Osteoblast (primary cell): ENCODE measurements at regions not wholly inside any gene's neighbourhood (a gene's known extent, or its start where the extent isn't known, plus 50 kb on each side); places are given as distances from the start of the nearest gene placed in this dataset.

ENCODE experiments used
- DNase-seq: peaks from one replicate; pipeline ENCODE4 v3.0.0; 2011; ENCODE audit warnings: low spot score, mixed read lengths; ENCODE audit not compliant: insufficient read length; ENCODE audit errors: missing footprints
- H2AFZ ChIP-seq: 2 replicates; pipeline ENCODE4 v1.6.0; 2011; ENCODE audit warnings: mild to moderate bottlenecking, low read length
- H3K27ac ChIP-seq: 2 replicates; pipeline ENCODE4 v1.5.1; 2011; ENCODE audit warnings: mild to moderate bottlenecking, low read depth, low read length, moderate library complexity
- H3K27me3 ChIP-seq: 2 replicates; pipeline ENCODE4 v1.6.0; 2012; ENCODE audit warnings: mild to moderate bottlenecking, control low read depth, inconsistent platforms, low read length, moderate library complexity; ENCODE audit not compliant: insufficient read depth
- H3K36me3 ChIP-seq: 2 replicates; pipeline ENCODE4 v1.5.1; 2011; ENCODE audit warnings: mild to moderate bottlenecking, low read length, control low read depth, moderate library complexity; ENCODE audit not compliant: insufficient read depth
- H3K4me1 ChIP-seq: 2 replicates; pipeline ENCODE4 v1.5.1; 2011; ENCODE audit warnings: mild to moderate bottlenecking, low read length, control low read depth, moderate library complexity; ENCODE audit not compliant: insufficient read depth
- H3K4me2 ChIP-seq: 2 replicates; pipeline ENCODE4 v1.6.0; 2011; ENCODE audit warnings: mild to moderate bottlenecking, low read length; ENCODE audit not compliant: insufficient read depth
- H3K4me3 ChIP-seq: fragments of 200-600 bp; sonication (generic); 3 replicates; pipeline ENCODE4 v1.5.1; 2012; ENCODE audit warnings: mild to moderate bottlenecking, low read length, inconsistent platforms; ENCODE audit not compliant: insufficient read depth
- H3K79me2 ChIP-seq: 2 replicates; pipeline ENCODE4 v1.6.0; 2012; ENCODE audit warnings: mild to moderate bottlenecking, low read length, control low read depth, inconsistent platforms; ENCODE audit not compliant: insufficient read depth
- H3K9me3 ChIP-seq: 2 replicates; pipeline ENCODE4 v1.5.1; 2011; ENCODE audit warnings: low read depth, low read length, control low read depth
- H4K20me1 ChIP-seq: 2 replicates; pipeline ENCODE4 v1.6.0; 2012; ENCODE audit warnings: mild to moderate bottlenecking, low read length, control low read depth; ENCODE audit not compliant: insufficient read depth
- CTCF ChIP-seq: IDR thresholded peaks from 2 replicates; pipeline ENCODE4 v1.5.1; 2011; ENCODE audit warnings: mild to moderate bottlenecking, low read depth, low read length, moderate library complexity; ENCODE audit errors: extremely low read depth

GRCh38 chr15:62895905-62896316 is 146.6 kb upstream of the TPM1 start:
- Histone ChIP-seq H3K9me3 (no peaks in the 10 kb centered on the region), H3K4me2 (peak overlapping the region; percentile 67), H2AFZ (no peak overlapping the region), H3K4me1 (peaks cover 44% of the 10 kb centered on the region), H3K27me3 (no peaks in the 10 kb centered on the region), H3K27ac (peak overlapping the region; percentile 100), H3K4me3 (no peak overlapping the region), H4K20me1 (no peaks in the 10 kb centered on the region), H3K79me2 (no peaks in the 10 kb centered on the region), H3K36me3 (no peaks in the 10 kb centered on the region)
- no peak for DNase-seq
- TF ChIP-seq CTCF = no peak

- DNase-seq = no peak
- H3K27ac ChIP-seq = peak overlapping the region; percentile 100
- peak overlapping the region; percentile 67 for H3K4me2 ChIP-seq
- H2AFZ ChIP-seq = no peak overlapping the region
- no peaks in the 10 kb centered on the region for H3K36me3 ChIP-seq
- no peaks in the 10 kb centered on the region for H3K79me2 ChIP-seq
- H3K4me1 ChIP-seq = peaks cover 44% of the 10 kb centered on the region
- H3K4me3 ChIP-seq = peak overlapping the region; percentile 5
- no peaks in the 10 kb centered on the region for H3K9me3 ChIP-seq
- no peak for TF ChIP-seq CTCF
- H3K27me3 ChIP-seq = no peaks in the 10 kb centered on the region
- no peaks in the 10 kb centered on the region for H4K20me1 ChIP-seq
These were observed 146.1 kb upstream of the TPM1 start for GRCh38 chr15:62896380-62896866.

GRCh38 chr15:62896969-62897486 is 145.5 kb upstream of the TPM1 start:
- Histone ChIP-seq H3K4me2 (peak overlapping the region; percentile 68), H4K20me1 (no peaks in the 10 kb centered on the region), H3K36me3 (no peaks in the 10 kb centered on the region), H3K4me1 (peaks cover 44% of the 10 kb centered on the region), H3K27me3 (no peaks in the 10 kb centered on the region), H2AFZ (no peak overlapping the region), H3K9me3 (no peaks in the 10 kb centered on the region), H3K27ac (peak overlapping the region; percentile 100), H3K79me2 (no peaks in the 10 kb centered on the region), H3K4me3 (peak overlapping the region; percentile 20)
- TF ChIP-seq CTCF = no peak
- DNase-seq = peak; percentile 95

GRCh38 chr15:62897634-62898033 is 144.9 kb upstream of the TPM1 start:
- no peaks in the 10 kb centered on the region for H3K9me3 ChIP-seq
- H3K79me2 ChIP-seq = no peaks in the 10 kb centered on the region
- H3K4me1 ChIP-seq = peaks cover 44% of the 10 kb centered on the region
- no peak overlapping the region for H2AFZ ChIP-seq
- TF ChIP-seq CTCF = no peak
- H3K36me3 ChIP-seq = no peaks in the 10 kb centered on the region
- no peak for DNase-seq
- H3K27ac ChIP-seq = peak overlapping the region; percentile 100
- no peaks in the 10 kb centered on the region for H3K27me3 ChIP-seq
- H3K4me3 ChIP-seq = peak overlapping the region; percentile 20
- no peaks in the 10 kb centered on the region for H4K20me1 ChIP-seq
- peak overlapping the region; percentile 68 for H3K4me2 ChIP-seq
